HG03571 (cell line): ENCODE measurements at regions not wholly inside any gene's neighbourhood (a gene's known extent, or its start where the extent isn't known, plus 50 kb on each side); places are given as distances from the start of the nearest gene placed in this dataset.
"Not testable (repeated sequence)": the region's sequence is repeated elsewhere in the genome, so short reads cannot be mapped to it uniquely, and the experiment has no call there.

Source experiments
- ATAC-seq: cut with Tn5 transposase; IDR thresholded peaks from one replicate; pipeline ENCODE4 v1.9.1; 2021; ENCODE audit not compliant: unreplicated experiment

DNA sequence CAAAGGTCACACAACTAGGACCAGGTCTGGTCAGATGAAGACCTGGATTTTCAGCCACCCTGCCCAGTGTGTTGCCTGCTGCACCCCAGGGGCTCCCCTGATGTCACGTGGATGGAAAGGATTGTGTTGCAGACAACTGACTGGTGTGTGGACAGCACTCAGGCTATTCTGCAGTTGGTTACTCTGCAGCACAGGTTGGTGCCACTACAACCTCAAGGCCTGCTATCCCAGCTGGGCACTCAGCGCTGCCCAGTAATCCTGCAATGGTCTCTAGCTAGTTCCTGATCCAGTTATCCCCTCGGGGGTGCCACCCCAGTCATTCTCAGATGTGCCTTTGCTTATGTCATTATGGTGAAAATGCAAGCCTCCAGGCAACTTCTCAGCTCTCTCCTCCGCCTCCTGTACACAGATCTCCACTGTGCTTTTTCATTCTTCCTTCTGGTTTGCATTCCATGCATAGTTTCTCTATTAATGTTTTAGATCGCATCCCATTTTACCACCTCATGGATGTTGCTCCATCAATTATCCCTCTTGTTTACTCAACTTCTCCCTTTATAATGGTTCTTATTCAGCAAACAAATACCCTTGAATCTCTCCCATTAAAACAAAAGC, 503.2 kb upstream of the CAMK1G start:
- no peak for ATAC-seq

DNA sequence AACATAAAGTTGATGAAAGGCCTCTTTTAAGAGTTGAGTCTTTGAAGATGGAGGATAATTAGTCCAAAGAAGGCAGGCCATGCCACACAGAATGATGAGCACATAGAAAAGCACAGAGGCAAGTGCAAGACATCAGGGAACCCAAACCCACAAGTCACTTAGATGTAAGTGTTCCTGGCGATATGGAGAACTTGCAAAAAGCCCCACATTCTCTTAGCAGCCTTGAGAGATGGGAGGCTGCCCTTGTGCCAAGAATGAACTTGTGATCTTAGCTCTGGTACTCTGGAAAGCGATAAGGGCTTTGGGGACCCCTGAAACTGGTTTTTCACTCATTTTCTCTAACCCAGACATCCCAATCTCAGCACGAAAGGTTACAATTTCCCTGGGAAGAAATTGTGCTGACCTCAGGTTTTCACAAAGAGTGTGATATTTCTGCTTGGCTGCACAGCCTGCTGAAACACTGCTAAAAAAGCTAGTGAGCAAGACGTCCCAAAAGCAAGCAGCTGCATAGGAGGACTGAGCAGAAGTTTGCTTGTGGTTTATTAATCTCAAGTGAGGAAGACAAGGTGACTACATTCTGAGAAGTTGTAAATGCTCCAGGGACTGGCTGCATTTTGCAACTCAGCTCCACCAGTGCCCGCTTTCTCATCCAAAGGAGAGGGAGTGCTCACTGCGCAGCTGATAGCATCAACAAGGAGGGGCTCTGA, 496.9 kb upstream of the CAMK1G start:
- ATAC-seq: peak; percentile 94

DNA sequence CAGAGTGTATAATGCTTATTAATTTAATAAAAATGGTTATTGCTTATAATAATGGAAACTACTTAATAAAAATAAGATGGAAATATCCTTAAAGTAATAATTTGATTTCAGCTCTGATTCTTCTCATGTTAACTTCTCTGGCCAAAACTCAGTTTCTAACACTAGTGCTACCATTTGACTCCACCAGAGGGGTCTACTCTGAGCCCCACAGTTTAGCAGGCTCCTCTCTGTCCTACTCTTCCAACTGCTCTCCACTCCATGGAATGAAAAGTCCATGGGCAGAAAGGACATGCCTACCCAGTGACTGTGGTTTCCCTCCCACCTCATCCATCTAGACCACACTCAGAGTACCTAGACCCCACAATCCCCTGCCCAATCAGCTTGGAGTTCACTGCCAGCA, 489.1 kb upstream of the CAMK1G start:
- ATAC-seq: no peak

GRCh38 chr1:209095627-209096595, 487.6 kb upstream of the CAMK1G start:
- no peak for ATAC-seq

- ATAC-seq: no peak
Measured at GRCh38 chr1:209100460-209100859, 483.1 kb upstream of the CAMK1G start.

GRCh38 chr1:209101106-209101505, 482.4 kb upstream of the CAMK1G start:
- no peak for ATAC-seq

DNA sequence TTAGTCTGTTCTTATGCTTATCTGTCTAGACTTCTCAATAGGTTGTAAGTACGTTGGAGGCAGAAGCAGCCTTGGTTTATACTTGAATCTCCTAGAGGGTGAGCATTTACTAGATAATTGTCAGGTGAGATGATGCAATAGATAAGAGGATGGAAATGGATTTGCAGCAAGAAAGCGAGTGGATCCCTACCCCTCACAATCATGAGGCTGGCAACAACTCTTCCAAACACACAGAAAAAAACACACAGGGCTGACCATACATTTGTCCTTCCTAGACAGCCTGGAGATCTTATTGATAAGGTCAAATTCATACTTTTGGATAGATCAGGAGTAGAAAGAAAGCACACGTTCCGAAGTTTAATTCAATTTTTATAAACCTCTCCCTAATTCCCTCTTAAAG, 481.4 kb upstream of the CAMK1G start:
- ATAC-seq: no peak

GRCh38 chr1:209102531-209102930, 481.0 kb upstream of the CAMK1G start:
- ATAC-seq: no peak

DNA sequence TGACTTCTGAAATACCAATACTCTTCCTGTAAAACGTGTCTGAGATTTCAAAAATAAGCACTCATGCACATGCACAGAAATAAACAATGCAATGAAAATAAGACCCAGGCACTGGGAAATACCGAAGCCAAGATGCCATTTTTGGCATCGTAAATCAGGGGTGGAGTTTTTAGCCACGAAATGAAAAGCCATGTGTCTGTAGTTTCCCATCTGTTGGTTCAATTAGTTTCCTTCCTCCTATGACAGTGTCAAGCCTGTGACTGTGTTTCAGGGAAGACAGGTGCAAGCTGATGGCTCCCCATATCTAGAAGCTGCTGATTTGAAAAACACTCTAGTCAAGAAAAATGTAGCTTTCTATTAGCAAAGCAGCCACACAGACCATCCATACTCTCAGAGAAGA, 480.4 kb upstream of the CAMK1G start:
- ATAC-seq: no peak

- no peak for ATAC-seq
Measured at GRCh38 chr1:209104646-209105045, 478.9 kb upstream of the CAMK1G start.

DNA sequence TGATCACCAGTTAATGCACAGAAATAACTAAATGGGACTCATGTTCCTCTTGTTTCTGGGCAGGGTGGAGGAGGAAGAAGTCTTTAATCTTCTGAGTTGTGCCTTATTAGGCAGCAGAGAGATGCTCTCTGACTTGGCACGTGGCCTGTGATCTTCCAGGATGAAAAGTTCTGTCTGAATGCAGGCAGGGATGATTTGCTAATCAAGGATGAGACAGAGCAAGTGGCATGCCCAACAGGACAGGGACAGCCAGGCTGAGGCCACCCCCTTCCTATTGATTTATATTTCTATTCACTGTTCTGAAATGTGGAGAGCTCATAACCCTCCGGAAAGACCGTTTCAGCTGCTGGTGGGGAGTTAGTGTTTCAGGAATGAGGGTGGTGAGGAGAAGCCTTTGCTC, 477.8 kb upstream of the CAMK1G start:
- no peak for ATAC-seq

DNA sequence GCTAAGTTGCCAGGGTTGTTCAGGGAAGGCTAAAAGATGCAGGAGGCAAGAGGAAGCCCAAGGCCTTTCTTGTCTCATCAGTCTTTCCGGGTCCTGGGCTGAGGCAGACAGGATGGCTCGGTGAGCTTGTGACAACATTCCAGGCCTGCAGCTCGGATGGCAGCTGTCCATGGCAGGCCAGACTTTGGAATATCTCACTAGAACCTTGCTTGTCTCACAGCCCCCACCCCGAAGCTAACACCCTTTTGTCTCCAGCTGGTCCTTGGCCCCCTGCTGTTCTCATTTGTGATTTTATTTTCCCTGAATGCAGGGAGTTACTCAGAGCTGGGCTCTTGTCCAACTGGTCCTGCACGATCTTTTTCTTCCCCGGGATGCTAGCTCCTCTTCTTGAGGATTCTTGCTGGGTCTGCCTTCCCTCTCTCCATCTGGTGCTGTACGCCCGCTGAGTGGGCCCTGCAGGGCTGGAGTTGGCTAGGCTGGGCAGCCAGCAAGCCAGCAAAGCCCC, 477.2 kb upstream of the CAMK1G start:
- ATAC-seq: no peak

GRCh38 chr1:209106861-209107260, 476.7 kb upstream of the CAMK1G start:
- ATAC-seq: no peak

GRCh38 chr1:209107535-209107934, 476.0 kb upstream of the CAMK1G start:
- peak; percentile 64 for ATAC-seq

- no peak for ATAC-seq
Measured at GRCh38 chr1:209109001-209109785, 474.3 kb upstream of the CAMK1G start.

DNA sequence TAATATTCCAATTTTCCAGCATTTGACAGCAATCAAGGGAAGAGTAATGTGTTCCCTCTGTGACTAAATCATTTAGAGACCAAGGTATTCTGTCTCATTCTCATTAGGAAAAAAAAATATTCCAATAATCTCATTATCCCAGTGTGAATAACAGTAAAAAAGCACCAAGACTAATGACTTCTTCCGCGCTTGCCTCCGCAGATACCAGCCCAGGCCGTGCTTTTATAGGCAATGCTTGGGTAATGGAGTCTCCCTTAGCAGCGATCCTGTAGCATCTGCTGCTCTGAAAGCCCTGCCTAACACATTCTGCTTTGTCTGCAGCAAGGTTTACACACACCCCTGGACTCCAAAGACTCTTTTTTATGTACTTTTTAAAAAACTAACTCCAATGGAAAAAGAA, 470.0 kb upstream of the CAMK1G start:
- ATAC-seq: no peak

GRCh38 chr1:209116705-209117104, 466.8 kb upstream of the CAMK1G start:
- ATAC-seq: no peak

- ATAC-seq: no peak
Measured at GRCh38 chr1:209123601-209124000, 459.9 kb upstream of the CAMK1G start.

GRCh38 chr1:209129091-209129490, 454.4 kb upstream of the CAMK1G start:
- not testable (repeated sequence) for ATAC-seq

DNA sequence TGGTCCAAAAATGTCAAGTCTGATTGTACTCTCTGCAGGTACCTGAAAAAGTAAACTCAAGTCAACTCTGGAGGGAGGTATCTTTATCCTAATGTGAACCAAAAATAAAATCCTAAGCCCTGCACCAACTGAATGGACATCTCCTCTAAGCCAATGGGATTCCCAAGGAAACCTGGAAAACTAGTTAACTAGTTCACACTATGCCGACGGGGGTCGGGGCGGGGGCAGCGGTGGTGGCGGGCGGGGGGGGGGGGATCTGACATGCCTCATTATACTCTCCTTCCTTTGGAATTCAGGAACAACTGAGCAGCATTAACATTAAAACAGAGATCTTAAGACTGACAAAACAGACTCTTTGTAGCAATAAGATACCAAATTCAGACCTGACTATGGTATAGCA, 452.6 kb upstream of the CAMK1G start:
- ATAC-seq: no peak
